Fibroblast of peridontal ligament (primary cell): ENCODE measurements at regions not wholly inside any gene's neighbourhood (a gene's known extent, or its start where the extent isn't known, plus 50 kb on each side); places are given as distances from the start of the nearest gene placed in this dataset.

Source experiments
- DNase-seq: peaks from one replicate; pipeline ENCODE4 v3.0.0-alpha.2; 2010; ENCODE audit errors: extremely low read depth

DNA sequence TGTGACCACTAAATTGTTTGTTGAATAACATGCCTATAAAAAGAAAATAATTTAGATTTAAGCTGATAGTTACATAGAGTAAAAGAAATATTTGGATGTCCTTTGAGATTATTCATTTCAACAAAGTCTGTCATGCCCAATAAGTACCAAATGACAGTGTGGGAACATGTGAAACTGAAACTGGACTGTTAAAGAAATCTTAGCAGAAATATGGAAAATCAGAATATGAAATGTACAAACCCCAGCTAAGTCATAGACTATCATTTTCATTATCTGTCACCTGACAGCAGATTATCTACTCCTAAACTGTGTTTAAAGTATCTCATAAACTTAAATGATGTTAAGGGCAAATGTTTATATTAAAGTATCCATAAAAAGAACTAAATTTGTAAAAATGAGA lies 437.8 kb upstream of the FAM241A start:
- DNase-seq, result no peak

DNA sequence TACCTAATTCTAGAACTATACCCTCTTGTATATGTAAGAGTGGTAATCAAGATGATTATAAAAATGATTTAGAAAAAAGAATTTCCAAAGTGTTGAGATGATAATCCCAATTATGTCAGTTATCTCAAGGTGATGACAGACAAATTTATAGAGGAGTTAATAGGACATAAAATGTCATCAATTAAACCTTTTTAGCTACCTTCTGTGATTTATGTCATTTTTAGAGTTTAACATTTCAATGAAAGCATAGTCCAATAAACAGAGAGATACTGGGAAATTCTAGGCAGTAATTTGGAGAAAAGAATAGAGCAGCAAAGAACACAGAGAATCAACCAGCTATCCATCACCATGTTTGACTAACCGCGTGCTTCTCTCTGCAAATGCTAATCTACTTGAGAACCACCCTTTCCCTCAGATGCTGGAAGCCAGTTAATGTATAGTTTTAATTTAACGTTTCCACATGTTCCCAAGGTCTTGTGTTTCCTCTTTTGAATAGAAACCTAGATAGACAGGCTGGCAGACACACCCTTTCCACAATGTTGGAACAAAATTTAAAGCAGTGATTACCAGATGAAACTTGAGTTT lies 433.1 kb upstream of the FAM241A start:
- DNase-seq, result no peak

DNA sequence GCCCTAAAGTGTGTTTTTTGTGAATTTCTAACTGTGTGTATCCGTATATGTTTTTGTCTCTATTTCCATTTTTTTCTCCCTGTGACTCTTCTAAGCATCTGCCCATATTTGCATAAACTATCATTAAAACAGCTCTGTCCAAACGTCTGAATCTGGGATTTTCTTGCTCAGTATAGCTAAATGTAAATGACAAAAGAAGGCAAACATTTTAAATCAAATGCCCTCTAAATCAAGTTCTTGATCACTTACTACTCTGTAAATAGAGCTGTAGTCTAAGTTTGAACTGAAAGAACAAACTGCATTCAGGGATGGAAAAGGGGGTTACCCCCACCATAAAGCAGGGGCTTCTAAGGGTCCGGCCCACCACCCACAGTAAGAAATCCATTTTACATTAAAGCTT lies 432.0 kb upstream of the FAM241A start:
- no peak for DNase-seq

DNA sequence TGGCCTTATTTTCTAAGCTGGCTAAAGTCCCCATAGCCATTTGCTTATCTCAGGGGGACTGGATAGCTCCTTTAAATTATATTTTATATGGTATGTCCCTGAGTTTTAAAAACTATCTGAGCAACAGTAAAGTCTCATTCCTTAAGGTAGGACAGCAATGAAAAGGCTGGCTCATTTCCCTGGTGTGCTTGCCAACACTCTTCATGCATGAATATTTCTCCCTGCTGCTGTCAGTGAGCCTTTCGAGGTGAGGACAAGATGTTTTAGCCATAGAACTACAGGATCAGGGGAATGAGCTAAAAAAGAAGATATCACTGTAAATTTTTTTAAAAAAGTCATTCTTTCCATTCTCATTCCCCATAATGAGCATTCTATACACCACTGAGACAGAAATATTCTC lies 427.3 kb upstream of the FAM241A start:
- DNase-seq, result no peak

DNA sequence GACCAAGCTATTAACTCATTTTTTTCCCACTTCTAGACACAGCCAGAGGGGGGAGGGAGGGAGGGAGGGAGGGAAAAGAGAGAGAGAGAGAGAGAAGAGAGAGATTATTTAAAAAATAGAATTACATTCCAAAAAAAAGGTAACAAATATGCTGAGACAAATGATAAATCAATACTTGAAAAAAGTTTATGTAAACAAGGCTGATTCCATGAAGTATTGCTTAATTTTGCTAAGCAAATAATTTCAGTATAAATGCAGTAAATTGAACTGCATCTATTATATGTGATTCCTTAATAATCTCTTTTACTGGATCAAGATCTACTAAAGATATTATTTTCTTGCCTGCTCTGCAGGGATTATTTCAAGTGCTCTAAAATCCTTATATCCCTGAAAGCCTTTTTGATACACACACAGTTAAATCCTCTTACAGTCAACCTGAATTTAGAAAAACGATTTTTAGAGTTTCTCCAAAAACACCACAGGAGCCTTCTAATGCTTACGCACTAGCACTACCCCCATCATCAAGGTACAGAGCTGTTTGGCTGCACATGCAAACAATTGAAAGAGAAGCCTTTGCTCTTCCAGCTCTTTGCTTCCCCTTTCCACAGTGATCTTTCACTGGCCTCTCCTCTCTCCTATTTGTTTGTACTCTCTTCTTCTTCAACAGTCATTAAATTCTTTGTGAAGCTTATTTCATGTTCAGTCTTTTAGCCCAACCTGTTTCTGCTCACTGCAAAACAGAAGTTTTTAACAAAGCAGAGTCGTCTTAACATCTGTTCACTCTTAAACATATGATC lies 426.3 kb upstream of the FAM241A start:
- no peak for DNase-seq

DNA sequence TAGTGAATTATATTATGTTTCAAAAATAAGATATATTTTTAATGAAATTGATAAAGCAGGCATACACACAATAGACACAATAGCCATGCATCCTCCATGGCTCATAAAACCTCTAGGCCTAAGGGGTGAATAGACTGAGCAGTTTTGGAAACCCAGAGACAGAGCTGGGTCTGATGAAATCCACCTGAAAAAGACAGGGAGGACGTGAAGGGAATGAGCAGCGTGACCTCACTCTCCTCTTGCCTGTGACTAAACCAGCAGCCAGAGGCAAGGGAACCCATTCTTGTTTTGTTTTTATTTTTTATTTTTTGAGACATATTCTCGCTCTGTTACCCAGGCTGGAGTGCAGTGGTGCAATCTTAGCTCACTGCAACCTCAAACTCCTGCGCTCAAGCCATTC lies 424.4 kb upstream of the FAM241A start:
- no peak for DNase-seq

DNA sequence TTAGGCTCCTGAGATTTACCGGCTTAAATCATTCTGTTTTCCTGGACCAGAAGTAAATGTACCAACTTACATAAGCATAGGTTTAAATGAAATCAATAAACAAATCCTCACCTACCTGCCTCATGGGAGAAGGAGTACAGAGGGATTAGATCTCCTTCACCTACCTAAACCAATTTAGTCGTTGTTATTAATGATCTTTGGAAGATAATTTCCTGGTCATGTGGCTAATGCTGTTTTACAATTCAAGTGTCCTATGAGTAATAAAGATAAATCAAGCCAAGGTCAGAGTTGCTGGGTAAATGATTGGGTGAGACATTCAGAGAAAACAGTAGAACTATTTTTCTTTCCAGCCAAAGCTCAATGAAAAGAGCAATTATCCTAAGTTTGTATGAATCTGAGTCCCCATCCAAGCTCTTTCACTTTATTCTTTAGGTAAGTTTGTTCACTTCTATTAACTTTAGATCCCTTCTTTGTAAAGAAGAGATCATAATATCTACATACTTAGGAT lies 423.0 kb upstream of the FAM241A start:
- DNase-seq, result no peak

DNA sequence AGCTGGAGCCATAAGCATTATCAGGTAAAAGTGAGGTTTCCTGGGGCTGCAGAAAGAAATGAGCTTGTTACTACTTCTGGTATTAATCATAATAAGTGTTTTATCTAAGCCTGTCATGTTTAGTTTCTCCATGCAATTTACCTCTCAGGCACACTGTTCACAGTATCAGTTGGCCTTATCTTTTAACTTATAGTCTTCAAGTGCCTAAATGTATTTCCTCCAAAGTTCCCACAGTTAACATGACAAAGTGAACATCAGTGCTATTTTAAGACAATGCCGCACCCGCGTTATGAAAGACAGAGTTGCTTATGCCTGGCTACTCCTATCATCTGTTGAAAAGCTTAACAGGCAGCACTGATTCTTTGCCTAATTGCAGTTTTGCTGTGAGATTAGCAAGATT lies 408.7 kb upstream of the FAM241A start:
- no peak for DNase-seq

DNA sequence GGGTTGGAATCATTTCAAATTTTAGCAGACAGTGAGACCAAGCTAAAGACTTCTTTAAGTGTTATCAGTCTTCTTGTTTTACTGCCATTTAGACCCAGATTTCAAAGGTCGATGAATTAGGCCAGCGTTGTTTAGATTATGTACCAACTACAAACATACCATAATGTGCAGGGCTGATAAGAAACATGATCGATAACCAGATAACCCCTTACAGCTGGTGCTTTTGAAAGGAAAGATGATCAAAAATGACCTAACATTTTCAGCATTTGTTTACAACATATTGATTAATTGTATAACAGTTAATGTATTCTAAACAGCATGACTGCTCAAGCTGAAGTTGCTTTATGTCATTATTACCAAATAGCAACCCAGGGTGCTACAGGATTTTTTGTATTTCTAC lies 400.4 kb upstream of the FAM241A start:
- no peak for DNase-seq

DNA sequence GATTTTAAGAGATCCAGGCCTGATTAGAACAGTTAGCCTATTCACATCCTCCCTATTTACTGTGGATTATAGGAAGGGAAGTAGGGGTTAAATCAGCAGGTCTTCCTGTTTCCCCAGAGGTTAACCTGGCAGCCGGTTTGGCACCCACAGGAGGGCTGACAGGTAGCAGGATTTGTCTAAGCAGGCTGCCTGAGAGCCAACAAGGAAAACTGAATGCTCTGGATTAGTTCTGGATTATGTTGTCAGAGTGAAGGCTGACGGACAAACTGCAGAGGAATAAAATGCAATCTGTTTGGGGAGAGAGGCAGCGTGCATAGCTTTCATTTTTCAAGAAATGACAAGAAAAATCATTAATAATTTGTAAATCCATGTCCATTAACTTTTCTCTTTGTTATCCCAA lies 397.1 kb upstream of the FAM241A start:
- no peak for DNase-seq

DNA sequence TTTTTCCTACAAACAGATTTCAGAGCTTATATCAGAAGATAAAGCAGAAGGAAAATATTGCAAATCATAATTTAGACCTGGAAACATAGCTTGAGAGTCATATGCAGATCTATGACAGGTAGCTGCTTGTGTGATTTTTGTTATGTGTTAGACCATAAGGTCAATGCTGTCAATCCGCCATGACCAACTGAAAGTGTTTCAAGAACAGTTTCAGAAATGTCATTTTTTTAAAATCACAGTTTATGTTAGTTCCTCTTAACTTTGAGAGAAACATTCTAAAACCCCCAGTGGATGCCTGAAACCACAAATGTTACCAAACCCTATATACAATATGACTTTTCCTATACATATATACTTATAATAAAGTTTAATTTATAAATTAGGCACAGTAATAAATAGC lies 391.3 kb upstream of the FAM241A start:
- DNase-seq, result no peak

DNA sequence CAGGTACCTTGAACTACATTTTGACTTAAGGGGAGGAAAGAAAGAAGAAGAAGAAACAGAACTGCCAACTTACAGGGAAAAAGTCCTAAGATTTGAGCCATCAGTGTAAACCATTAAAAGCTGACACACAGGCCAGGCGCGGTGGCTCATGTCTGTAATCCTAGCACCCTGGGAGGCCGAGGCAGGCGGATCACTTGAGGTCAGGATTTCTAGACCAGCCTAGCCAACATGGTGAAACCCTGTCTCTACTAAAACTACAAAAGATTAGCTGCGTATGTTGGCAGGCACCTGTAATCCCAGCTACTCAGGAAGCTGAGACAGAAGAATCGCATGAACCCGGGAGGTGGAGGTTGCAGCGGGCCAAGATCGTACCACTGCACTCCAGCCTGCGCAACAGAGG lies 389.7 kb upstream of the FAM241A start:
- no peak for DNase-seq

DNA sequence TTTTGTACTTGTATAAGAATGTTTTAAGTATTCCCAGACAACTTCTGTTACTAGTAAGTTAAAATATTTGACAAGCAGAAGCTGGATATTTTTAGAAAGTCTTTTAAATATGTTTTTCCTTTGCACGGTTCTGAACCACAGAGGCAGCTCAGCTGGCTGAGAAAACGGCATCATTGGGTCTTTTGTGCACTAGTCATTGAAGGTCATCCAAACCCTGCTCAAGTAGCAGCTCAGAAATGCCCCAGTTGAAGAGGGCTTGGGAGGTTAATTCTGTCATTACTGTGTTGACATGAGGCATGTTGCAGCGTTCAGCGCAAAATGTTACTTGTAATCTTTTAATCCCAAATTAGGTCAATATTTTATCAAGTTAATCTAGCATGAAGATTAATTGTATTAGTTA lies 383.7 kb upstream of the FAM241A start:
- peak; percentile 1 for DNase-seq

DNA sequence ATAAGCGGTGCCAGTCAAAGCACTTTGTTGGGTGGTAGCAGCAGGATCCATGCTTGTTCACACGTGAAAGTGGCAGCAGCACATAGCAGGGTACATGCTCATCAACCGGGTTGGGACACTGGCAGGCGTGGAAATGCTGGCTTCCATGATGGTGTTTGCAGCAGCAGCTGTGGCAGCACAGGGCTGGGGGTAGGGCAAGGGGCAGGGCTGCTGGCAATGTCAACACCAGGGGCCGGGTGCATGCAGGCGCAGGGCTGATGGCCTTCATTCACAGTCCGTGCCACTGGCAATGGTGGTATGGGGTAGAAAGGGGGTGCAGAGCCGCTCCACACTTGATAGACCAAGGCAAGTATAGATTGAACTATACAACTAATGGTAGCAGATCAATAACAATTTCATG lies 374.7 kb upstream of the FAM241A start:
- no peak for DNase-seq

DNA sequence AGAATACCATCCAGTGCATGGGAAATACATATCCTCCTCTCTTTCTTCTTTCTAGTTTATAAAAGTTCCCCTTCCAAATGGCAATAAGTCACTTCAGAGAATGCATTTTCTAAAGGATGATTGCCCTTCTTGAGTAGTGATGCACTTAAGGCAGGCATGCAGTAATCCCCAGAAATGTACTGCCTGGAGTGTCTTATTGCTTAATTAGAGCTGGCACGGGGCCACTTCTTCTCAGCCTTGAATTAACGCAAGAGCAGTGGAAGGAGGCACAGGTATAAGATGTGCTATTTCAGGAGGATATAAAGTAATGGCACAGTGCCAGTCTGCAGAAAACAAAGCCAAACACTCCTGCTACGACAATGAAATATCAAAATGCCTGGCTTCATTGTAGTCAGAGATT lies 371.4 kb upstream of the FAM241A start:
- DNase-seq, result no peak

DNA sequence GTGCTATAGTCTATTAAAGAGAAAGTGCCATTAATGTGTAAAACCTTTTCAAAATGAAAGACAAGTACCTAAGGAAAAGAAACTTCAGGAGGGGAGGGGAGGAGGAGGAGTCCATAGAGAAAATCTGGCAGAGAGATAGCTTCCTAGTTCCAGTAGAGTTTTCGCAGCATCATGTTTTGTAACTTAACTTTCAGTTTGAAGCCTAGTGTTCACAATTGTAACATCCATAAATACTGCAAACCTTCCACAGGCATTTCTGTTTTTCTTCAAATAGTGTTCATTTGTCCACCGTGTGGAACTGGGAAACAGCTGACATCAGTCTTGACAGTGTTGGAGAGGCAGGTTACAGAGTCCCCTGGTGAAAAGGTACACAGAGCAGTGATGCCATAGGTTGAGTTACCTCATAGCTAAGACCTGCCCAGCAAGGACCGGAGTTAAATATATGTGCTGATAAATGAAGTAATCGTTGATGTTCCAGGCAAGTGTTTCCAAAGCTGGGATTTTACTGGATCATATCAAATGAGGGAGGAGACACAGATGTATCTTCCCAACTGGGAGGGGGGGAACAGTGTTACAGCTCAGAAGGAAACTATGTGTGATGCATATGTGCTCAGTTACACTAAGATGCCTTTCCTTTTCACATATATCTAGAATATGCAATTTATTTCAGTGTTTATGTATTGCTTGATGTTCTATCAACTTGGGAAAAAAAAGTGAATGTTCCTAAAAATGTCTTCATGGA lies 369.5 kb upstream of the FAM241A start:
- DNase-seq, result no peak

DNA sequence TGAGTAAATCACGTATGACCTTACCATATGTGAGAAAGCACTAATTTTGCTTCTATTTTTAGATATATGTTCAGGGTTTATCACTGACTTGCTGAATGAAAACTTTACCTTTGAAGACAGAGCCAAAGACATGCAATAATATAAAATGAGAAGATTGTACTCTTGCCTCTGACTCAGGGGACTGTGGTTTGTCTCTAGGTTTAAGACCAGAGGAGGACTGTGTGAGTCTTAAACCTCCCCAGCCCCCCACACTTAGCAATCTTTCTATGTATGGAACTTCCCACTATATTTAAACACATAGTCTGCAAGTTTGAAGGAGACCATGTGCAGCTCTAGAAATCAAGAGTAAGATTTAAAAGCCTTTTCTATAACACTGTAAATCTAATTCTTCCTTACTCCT lies 368.7 kb upstream of the FAM241A start:
- DNase-seq, result no peak

DNA sequence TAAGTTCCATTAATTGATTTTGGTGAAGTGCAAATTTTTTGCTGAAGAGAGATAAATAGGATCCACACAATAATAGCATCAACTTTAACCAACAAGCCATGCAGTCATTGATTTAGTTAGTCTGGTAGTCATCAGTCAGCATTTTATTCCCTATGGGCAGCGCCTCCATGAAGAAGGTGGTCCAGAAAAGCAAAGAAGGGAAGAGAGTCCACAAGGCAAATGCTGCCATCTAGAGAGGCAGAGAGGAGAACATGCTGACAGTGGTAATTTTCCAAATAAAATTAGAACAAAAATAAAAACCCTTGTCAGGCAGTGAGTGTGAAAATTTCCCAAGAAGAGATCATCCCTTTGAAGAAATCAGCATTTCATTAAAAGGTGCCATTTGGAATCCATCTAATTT lies 366.7 kb upstream of the FAM241A start:
- DNase-seq, result peak; percentile 1

DNA sequence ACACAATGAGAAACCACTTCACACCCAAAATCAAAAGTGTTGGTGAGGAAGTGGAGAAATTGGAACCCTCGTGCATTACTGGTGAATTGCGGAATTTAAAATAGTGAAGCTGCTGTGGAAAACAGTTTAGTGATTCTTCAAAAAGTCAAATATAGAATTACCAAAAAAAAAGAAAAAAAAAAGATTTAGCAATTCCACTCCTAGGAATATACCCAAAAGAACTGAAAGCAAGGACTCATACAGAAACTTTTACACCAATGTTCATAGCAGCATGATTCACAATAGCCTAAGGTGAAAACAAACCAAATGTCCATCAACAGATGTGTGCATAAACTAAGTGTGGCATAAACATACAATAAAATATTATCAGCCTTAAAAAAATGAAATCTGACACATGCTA lies 364.3 kb upstream of the FAM241A start:
- DNase-seq, result no peak

DNA sequence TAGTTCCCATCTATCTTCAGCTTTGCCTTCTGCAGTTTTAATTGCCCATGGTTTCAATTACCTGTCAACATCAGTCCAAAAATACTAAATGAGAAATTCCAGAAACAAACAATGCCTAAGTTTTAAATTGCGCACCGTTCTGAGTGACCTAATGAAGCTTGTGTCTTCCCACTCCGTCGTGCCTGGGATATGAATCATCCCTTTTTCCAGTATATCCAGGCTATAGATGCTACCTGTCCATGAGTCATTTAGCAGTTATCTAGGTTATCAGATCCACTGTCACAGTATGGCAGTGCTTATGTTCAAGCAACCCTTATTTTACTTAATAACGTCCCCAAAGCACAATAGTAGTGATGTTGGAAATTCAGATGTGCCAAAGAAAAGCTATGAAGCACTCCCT lies 363.6 kb upstream of the FAM241A start:
- DNase-seq, result no peak

DNA sequence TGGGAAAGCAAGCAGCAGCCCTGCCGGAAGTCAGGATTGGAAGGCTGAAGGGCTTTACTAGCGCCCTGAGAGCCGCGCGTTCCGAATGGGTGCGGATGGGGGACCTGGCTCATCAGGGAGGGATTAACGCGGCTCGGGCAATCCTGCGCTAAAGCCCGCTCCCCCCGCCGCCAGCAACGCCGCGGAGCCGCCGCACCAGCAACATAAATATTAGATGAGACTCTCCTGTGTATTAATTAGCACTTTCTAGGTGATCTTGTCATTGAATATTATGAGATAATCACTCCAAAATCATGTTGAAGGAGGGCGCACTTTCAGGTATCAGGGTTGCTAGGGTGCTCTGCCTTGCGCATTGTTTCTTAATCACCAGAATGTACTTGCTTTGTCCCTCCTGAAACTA lies 357.2 kb upstream of the FAM241A start:
- no peak for DNase-seq

DNA sequence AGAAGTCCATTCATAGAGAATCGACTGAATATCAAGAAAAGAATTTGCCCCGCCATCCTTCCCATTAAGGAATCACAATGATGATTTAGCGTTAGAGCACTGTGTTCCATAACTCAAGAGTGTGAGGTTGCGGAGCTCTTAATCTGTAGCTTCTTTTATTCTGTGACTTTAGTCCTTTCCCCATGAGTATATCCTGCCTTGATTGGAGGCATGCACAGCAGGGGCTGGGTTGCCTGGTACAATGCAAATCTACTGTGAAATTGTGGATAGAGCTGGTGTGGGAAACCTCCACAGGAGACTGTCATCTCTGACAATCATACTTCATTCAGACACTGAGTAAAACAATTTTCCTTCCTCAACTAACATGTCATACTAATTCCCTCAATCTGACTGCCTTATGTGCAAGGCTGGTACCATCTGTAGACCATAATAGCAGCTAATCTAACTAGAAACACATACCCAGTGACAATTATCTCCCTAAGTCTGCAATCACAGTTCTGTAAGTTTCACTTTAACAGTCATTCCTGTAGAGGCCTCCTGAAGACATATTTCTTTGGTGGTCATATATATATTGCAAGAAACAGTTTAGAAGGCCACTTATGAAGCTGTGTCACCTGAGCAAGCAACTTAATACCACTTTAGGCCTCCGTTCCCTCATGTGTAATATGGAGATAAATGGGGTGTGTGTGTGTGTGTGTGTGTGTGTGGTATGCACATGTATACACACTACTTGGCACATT lies 355.2 kb upstream of the FAM241A start:
- DNase-seq, result no peak
